Colonic mucosa (tissue), 4 donors: ENCODE measurements at regions not wholly inside any gene's neighbourhood (a gene's known extent, or its start where the extent isn't known, plus 50 kb on each side); places are given as distances from the start of the nearest gene placed in this dataset.

ENCODE experiments used
- DNase-seq: peaks from one replicate; pipeline ENCODE4 v3.0.0-alpha.2; 2020
- H3K27ac ChIP-seq: fragments of 200-600 bp; one replicate; pipeline ENCODE4 v1.8.0; 2021
- H3K27me3 ChIP-seq: fragments of 200-600 bp; one replicate; pipeline ENCODE4 v1.8.0; 2021
- H3K36me3 ChIP-seq: fragments of 200-600 bp; one replicate; pipeline ENCODE4 v1.8.0; 2021
- H3K4me1 ChIP-seq: fragments of 200-600 bp; one replicate; pipeline ENCODE4 v1.8.0; 2021; ENCODE audit warnings: mild to moderate bottlenecking
- H3K4me3 ChIP-seq: fragments of 200-600 bp; one replicate; pipeline ENCODE4 v1.8.0; 2021
- H3K9ac ChIP-seq, 2 donors: one replicate each; pipeline ENCODE4 v1.7.0; 2013; ENCODE audit warnings: control low read depth in 2 of 2, low read depth in 2 of 2, low read length in 2 of 2
- H3K9me3 ChIP-seq: fragments of 200-600 bp; one replicate; pipeline ENCODE4 v1.8.0; 2021
- CTCF ChIP-seq: fragments of 200-600 bp; IDR thresholded peaks from one replicate; pipeline ENCODE4 v1.8.0; 2022; ENCODE audit warnings: antibody characterized with exemption, mild to moderate bottlenecking
- intact Hi-C: fragments of 100-400 bp; cut with DNase I; formaldehyde crosslinking; loops from one replicate; pipeline ENCODE4 v1.14.1; 2022
- donor health status: healthy.
- donor health status: DM: no; HTN: no; CAD: no.
- donor health status: DM: no; HTN: no; CAD: no.

GRCh38 chr4:57410331-57411052, 300.3 kb upstream of the IGFBP7 start:
- TF ChIP-seq CTCF: no peak
- intact Hi-C loops: no loop called here
- Histone ChIP-seq H3K36me3 (no peaks in the 10 kb centered on the region), H3K9me3 (no peaks in the 10 kb centered on the region), H3K4me3 (no peak overlapping the region), H3K27me3 (no peaks in the 10 kb centered on the region), H3K4me1 (no peaks in the 10 kb centered on the region), H3K9ac (no peak overlapping the region), H3K27ac (no peak overlapping the region)
- DNase-seq: no peak

GRCh38 chr4:57405359-57405758, 295.2 kb upstream of the IGFBP7 start:
- TF ChIP-seq CTCF: no peak
- H3K9ac ChIP-seq: no peak overlapping the region
- no peak for DNase-seq
- no peaks in the 10 kb centered on the region for H3K9me3 ChIP-seq
- H3K27me3 ChIP-seq: no peaks in the 10 kb centered on the region
- H3K36me3 ChIP-seq: no peaks in the 10 kb centered on the region
- H3K4me3 ChIP-seq: no peak overlapping the region
- no peaks in the 10 kb centered on the region for H3K4me1 ChIP-seq
- intact Hi-C loops: no loop called here
- no peak overlapping the region for H3K27ac ChIP-seq

- H3K4me1 ChIP-seq: no peaks in the 10 kb centered on the region
- no peak for TF ChIP-seq CTCF
Measured at GRCh38 chr4:57404483-57404882, 294.3 kb upstream of the IGFBP7 start.

GRCh38 chr4:57403591-57403990, 293.4 kb upstream of the IGFBP7 start:
- H3K27me3 ChIP-seq: no peaks in the 10 kb centered on the region
- TF ChIP-seq CTCF: no peak
- intact Hi-C loops: no loop called here
- no peak for DNase-seq
- H3K4me3 ChIP-seq: no peak overlapping the region
- no peaks in the 10 kb centered on the region for H3K4me1 ChIP-seq
- H3K36me3 ChIP-seq: no peaks in the 10 kb centered on the region
- H3K27ac ChIP-seq: no peak overlapping the region
- H3K9me3 ChIP-seq: no peaks in the 10 kb centered on the region
- no peak overlapping the region for H3K9ac ChIP-seq

More at GRCh38 chr4:57404483-57404882, 294.3 kb upstream of the IGFBP7 start:
- Histone ChIP-seq H3K27me3 (no peaks in the 10 kb centered on the region), H3K36me3 (no peaks in the 10 kb centered on the region), H3K9ac (no peak overlapping the region), H3K9me3 (no peaks in the 10 kb centered on the region), H3K27ac (no peak overlapping the region), H3K4me3 (no peak overlapping the region)
- intact Hi-C loops: no loop called here
- DNase-seq: no peak

GRCh38 chr4:57401586-57401985, 291.4 kb upstream of the IGFBP7 start:
- H3K27ac ChIP-seq: no peak overlapping the region
- no peak for TF ChIP-seq CTCF
- no peak overlapping the region for H3K4me3 ChIP-seq
- no peak overlapping the region for H3K9ac ChIP-seq
- no peak for DNase-seq
- H3K9me3 ChIP-seq: no peaks in the 10 kb centered on the region
- intact Hi-C loops: no loop called here
- no peaks in the 10 kb centered on the region for H3K27me3 ChIP-seq
- H3K36me3 ChIP-seq: no peaks in the 10 kb centered on the region
- H3K4me1 ChIP-seq: no peaks in the 10 kb centered on the region
